Muscle of back (tissue), 3 donors: ENCODE measurements at regions not wholly inside any gene's neighbourhood (a gene's known extent, or its start where the extent isn't known, plus 50 kb on each side); places are given as distances from the start of the nearest gene placed in this dataset.
"Not testable (repeated sequence)": the region's sequence is repeated elsewhere in the genome, so short reads cannot be mapped to it uniquely, and the experiment has no call there.

ENCODE experiments used
- DNase-seq, 3 donors: peaks; one replicate each; pipeline versions ENCODE4 v3.0.0 to v3.0.0-alpha.2; 2013

GRCh38 chrX:89350024-89350423 is 571.7 kb upstream of the TGIF2LX start:
- peak in 2 of 3 donors; percentile 0 for DNase-seq

GRCh38 chrX:89369904-89370303 is 551.8 kb upstream of the TGIF2LX start:
- DNase-seq, result not testable (repeated sequence)

- not testable (repeated sequence) for DNase-seq
Observed at GRCh38 chrX:89393004-89393403, 528.7 kb upstream of the TGIF2LX start.

GRCh38 chrX:89402818-89403217 is 518.9 kb upstream of the TGIF2LX start:
- not testable (repeated sequence) for DNase-seq

GRCh38 chrX:89405148-89405547 is 516.6 kb upstream of the TGIF2LX start:
- not testable (repeated sequence) for DNase-seq

- DNase-seq, result not testable (repeated sequence)
Observed at GRCh38 chrX:89416930-89417329, 504.8 kb upstream of the TGIF2LX start.

- DNase-seq, result not testable (repeated sequence)
Observed at GRCh38 chrX:89432652-89433231, 489.0 kb upstream of the TGIF2LX start.
